GM12872 (cell line): ENCODE measurements at regions not wholly inside any gene's neighbourhood (a gene's known extent, or its start where the extent isn't known, plus 50 kb on each side); places are given as distances from the start of the nearest gene placed in this dataset.

Source experiments
- TF ChIP-seq, protein P1 (sequence below): IDR thresholded peaks from 3 replicates; pipeline ENCODE4 v1.5.1; 2011; ENCODE audit warnings: low read depth, mild to moderate bottlenecking, low read length, moderate library complexity; ENCODE audit not compliant: insufficient read depth

GRCh38 chr2:150279686-150280085 lies 207.8 kb downstream of the RND3 start:
- TF ChIP-seq, protein P1, sequence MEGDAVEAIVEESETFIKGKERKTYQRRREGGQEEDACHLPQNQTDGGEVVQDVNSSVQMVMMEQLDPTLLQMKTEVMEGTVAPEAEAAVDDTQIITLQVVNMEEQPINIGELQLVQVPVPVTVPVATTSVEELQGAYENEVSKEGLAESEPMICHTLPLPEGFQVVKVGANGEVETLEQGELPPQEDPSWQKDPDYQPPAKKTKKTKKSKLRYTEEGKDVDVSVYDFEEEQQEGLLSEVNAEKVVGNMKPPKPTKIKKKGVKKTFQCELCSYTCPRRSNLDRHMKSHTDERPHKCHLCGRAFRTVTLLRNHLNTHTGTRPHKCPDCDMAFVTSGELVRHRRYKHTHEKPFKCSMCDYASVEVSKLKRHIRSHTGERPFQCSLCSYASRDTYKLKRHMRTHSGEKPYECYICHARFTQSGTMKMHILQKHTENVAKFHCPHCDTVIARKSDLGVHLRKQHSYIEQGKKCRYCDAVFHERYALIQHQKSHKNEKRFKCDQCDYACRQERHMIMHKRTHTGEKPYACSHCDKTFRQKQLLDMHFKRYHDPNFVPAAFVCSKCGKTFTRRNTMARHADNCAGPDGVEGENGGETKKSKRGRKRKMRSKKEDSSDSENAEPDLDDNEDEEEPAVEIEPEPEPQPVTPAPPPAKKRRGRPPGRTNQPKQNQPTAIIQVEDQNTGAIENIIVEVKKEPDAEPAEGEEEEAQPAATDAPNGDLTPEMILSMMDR: no peak

GRCh38 chr2:150276737-150277136 lies 210.7 kb downstream of the RND3 start:
- TF ChIP-seq, protein P1: no peak

- TF ChIP-seq, protein P1: no peak
Observed at GRCh38 chr2:150274108-150274507, 213.4 kb downstream of the RND3 start.

GRCh38 chr2:150271952-150272802 lies 215.3 kb downstream of the RND3 start:
- TF ChIP-seq, protein P1: no peak

DNA sequence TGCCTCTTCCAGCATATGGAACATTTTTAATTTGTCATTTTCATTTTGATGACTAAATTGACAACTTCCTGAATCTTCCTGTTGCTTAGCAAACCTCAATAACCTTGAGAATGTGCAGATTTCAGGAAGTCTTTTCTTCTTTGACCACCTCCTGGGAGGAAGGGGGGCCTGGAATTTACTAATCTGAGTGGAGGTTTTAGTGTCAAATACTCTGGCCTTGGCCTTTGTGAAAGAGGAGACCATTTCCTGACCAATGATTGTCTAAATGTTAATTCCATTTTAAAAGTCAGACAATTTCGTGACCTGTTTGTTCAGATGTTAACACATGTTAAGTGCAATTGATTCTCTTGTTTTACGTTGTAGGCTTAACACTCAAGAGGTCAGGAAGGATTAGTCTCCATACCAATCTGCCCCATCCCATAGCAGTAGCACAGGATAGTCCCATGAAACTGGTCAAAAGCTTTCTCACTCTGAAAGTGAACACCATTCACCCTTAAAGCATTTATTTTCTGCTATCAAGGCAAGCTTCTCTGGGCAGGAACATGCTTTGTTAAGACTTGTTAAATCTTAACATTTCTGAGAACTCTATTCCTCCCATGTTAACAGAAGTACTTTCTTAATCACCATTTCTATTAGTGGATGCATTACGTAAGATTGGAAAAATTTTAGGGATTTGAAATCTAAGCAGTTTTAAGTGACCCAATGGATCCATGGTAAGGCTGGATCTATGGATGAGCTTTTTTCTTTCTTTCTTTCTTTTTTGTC lies 219.6 kb downstream of the RND3 start:
- TF ChIP-seq, protein P1: no peak

DNA sequence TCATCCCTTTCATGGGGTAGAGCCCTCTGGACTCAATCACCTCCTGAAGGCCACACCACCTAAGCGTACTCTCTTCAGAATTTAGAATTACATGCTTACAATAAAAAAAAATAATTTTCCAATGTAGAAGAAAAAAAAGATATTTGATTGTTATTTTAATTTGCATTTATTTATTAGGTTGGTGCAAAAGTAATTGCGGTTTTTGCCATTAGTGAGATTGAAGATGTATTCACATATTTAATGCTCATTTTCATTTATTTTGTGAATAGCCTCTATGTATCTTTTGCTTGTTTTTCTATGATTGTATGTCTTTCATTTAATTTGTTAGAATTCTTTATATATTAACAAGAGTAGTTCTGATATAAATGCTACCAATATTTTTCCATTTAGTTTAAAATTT lies 220.5 kb downstream of the RND3 start:
- TF ChIP-seq, protein P1: no peak

DNA sequence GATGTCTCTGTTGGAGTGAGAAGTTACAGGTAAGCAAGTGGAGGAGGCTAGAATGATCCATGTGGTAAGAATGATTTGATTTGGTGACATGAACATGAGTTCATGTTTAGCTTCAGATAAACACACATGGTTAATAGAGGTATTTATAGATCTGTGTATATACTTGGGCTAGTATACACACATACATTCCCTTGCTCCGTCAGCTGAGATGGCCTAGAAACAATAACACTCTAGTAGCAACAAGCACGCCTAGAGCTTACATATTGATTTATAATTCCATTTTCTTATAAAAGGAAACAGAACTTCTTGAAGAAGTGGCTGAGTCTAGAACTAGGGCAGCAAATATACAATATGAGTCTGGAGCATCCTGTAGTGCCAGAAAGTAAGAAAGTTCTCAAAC lies 223.0 kb downstream of the RND3 start:
- TF ChIP-seq, protein P1: no peak
